K562 (cell line): ENCODE measurements at regions not wholly inside any gene's neighbourhood (a gene's known extent, or its start where the extent isn't known, plus 50 kb on each side); places are given as distances from the start of the nearest gene placed in this dataset.

Experiments used
- ATAC-seq: fragments of 200-7000 bp; cut with Tn5 transposase; 3 replicates; pipeline ENCODE4 v1.9.1; 2020; ENCODE audit warnings: moderate library complexity
- BruUV-seq: library from RNA; stranded (reverse); fragments of 400-500 nt; replicated peaks from 2 replicates; lab custom pipeline; 2021; lab: Mats Ljungman, UMichigan
- CTCF ChIA-PET: fragments of 300-600 bp; formaldehyde crosslinking; extraction: SDS; loops from one replicate; lab custom pipeline; 2021; ENCODE audit warnings: low intra/inter-chr PET ratio; lab: Yijun Ruan, JAX
- POLR2A ChIA-PET: fragments of 300-600, 350-650 bp; sonication (Branson Sonifier 250); formaldehyde crosslinking; extraction: SDS; loops from one replicate; lab custom pipeline; 2021; ENCODE audit warnings: antibody characterized with exemption, inconsistent platforms; lab: Yijun Ruan, JAX
- DNase-seq, 4 experiments: peaks; one replicate each; pipeline versions ENCODE4 v3.0.0 to v3.0.0-alpha.2; 2011 to 2018; ENCODE audit warnings: low spot score in 3 of 4, mixed read lengths in 3 of 4; ENCODE audit errors: extremely low read depth in 1 of 4
- FAIRE-seq: peaks from 2 replicates; lab custom pipeline; 2011; peaks lifted over from hg19 to GRCh38; lab: Jason Lieb, UNC
- H2AFZ ChIP-seq: 2 replicates; pipeline ENCODE4 v1.6.0; 2011; ENCODE audit warnings: low read depth, low read length, control low read depth, inconsistent platforms
- H3K27ac ChIP-seq: fragments of 200-600 bp; 3 replicates; pipeline ENCODE4 v1.8.0; 2011; ENCODE audit warnings: low read depth, mild to moderate bottlenecking, control low read depth, inconsistent platforms, low read length, moderate library complexity, mixed read lengths; ENCODE audit errors: extremely low read depth
- H3K27me3 ChIP-seq, 2 experiments: fragments of 300-600 bp in 1 of 2; 2 replicates in 1 of 2; 3 replicates in 1 of 2; pipeline versions ENCODE4 v1.6.0 to v1.8.0; 2011; ENCODE audit warnings: inconsistent platforms in 2 of 2, low read length in 2 of 2, mild to moderate bottlenecking in 1 of 2, mixed read lengths in 1 of 2, moderate library complexity in 1 of 2; ENCODE audit not compliant: control insufficient read depth in 2 of 2, insufficient read depth in 2 of 2
- H3K36me3 ChIP-seq: fragments of 300-600 bp; 3 replicates; pipeline ENCODE4 v1.8.0; 2011; ENCODE audit warnings: mild to moderate bottlenecking, low read length, inconsistent platforms; ENCODE audit not compliant: control insufficient read depth, insufficient read depth
- H3K4me1 ChIP-seq, 2 experiments: fragments of 200-600 bp in 1 of 2; replicated peaks in 1 of 2; 2 replicates in 1 of 2; 3 replicates in 1 of 2; pipeline versions ENCODE4 v1.5.1 to v1.8.0; 2011; ENCODE audit warnings: inconsistent platforms in 2 of 2, low read length in 2 of 2, mild to moderate bottlenecking in 1 of 2, mixed read lengths in 1 of 2, moderate library complexity in 1 of 2; ENCODE audit not compliant: control insufficient read depth in 2 of 2, insufficient read depth in 2 of 2
- H3K4me2 ChIP-seq: 2 replicates; pipeline ENCODE4 v1.6.1; 2011; ENCODE audit warnings: low read length, control low read depth, inconsistent platforms, mixed read lengths; ENCODE audit not compliant: insufficient read depth
- H3K4me3 ChIP-seq: fragments of 200-600 bp; sonication (generic), shearing (Covaris generic); 2 replicates; pipeline ENCODE4 v1.5.1; 2016; ENCODE audit warnings: control low read depth, inconsistent platforms
- H3K79me2 ChIP-seq: fragments of 200-600 bp; 3 replicates; pipeline ENCODE4 v1.8.0; 2011; ENCODE audit warnings: low read length, inconsistent platforms; ENCODE audit not compliant: control insufficient read depth, insufficient read depth
- H3K9ac ChIP-seq, 2 experiments: 2 replicates each; pipeline versions ENCODE4 v1.6.0 to v1.6.1; 2011; ENCODE audit warnings: low read depth in 2 of 2, low read length in 2 of 2, control low read depth in 1 of 2, inconsistent platforms in 1 of 2, mild to moderate bottlenecking in 1 of 2, mixed read lengths in 1 of 2; ENCODE audit not compliant: insufficient read depth in 1 of 2
- H3K9me1 ChIP-seq: one replicate; pipeline ENCODE4 v1.6.0; 2011; ENCODE audit warnings: inconsistent platforms, mild to moderate bottlenecking, low read length, moderate library complexity; ENCODE audit not compliant: control insufficient read depth, insufficient read depth
- H3K9me3 ChIP-seq: replicated peaks from 2 replicates; pipeline ENCODE4 v1.5.1; 2011; ENCODE audit warnings: low read depth, low read length, inconsistent platforms; ENCODE audit not compliant: control insufficient read depth, insufficient read depth
- H4K20me1 ChIP-seq: replicated peaks from 2 replicates; pipeline ENCODE4 v1.6.1; 2011; ENCODE audit warnings: low read length, inconsistent platforms, mixed read lengths; ENCODE audit not compliant: control insufficient read depth, insufficient read depth
- CBX3 ChIP-seq, 2 experiments: IDR thresholded peaks; 1 replicate in 1 of 2; 2 replicates in 1 of 2; pipeline ENCODE4 v1.6.1; 2012; ENCODE audit warnings: inconsistent platforms in 2 of 2, low read length in 2 of 2, borderline replicate concordance in 1 of 2, control low read depth in 1 of 2
- CTCF ChIP-seq, 3 experiments: IDR thresholded peaks in 2 of 3; conservative IDR thresholded peaks in 1 of 3; 2 replicates each; pipeline ENCODE4 v1.5.1; 2011 to 2012; ENCODE audit warnings: low read length in 3 of 3, mild to moderate bottlenecking in 3 of 3, control low read depth in 2 of 3, improper control_type of control experiment in 1 of 3, inconsistent platforms in 1 of 3, low read depth in 1 of 3, mixed read lengths in 1 of 3, moderate library complexity in 1 of 3; ENCODE audit not compliant: insufficient read depth in 2 of 3
- ELF1 ChIP-seq: fragments of 200-800 bp; sonication (Bioruptor generic); IDR thresholded peaks from 2 replicates; pipeline ENCODE4 v1.6.1; 2016; ENCODE audit warnings: missing genetic modification characterization, missing compliant biosample characterization
- NCOA2 ChIP-seq, 2 experiments: fragments of 450-650 bp; IDR thresholded peaks; 2 replicates each; pipeline ENCODE4 v1.6.1; 2018; ENCODE audit warnings: mild to moderate bottlenecking in 2 of 2, moderate library complexity in 1 of 2; ENCODE audit not compliant: partially characterized antibody in 2 of 2
- NCOR1 ChIP-seq: fragments of 450-650 bp; IDR thresholded peaks from 2 replicates; pipeline ENCODE4 v1.6.1; 2016; ENCODE audit warnings: mild to moderate bottlenecking, moderate library complexity
- PHF20 ChIP-seq: fragments of 450-650 bp; IDR thresholded peaks from 2 replicates; pipeline ENCODE4 v1.6.1; 2018; ENCODE audit not compliant: partially characterized antibody
- RBM25 ChIP-seq: fragments of 200-400 bp; formaldehyde crosslinking; IDR thresholded peaks from 2 replicates; pipeline ENCODE4 v1.6.1; 2018; ENCODE audit warnings: low read length, low read depth, moderate library complexity; ENCODE audit not compliant: severe bottlenecking
- SRSF7 ChIP-seq: fragments of 200-400 bp; formaldehyde crosslinking; optimal IDR thresholded peaks from 2 replicates; pipeline ENCODE3; 2017; ENCODE audit warnings: mild to moderate bottlenecking, low read depth, low read length
- THAP12 ChIP-seq: fragments of 250-450 bp; sonication (Bioruptor Pico); IDR thresholded peaks from 2 replicates; pipeline ENCODE4 v1.9.0; 2021; ENCODE audit warnings: mild to moderate bottlenecking, inconsistent platforms
- ZNF224 ChIP-seq: sonication (generic); formaldehyde crosslinking; IDR thresholded peaks from 2 replicates; pipeline ENCODE4 v1.8.0; 2022; ENCODE audit warnings: mild to moderate bottlenecking, missing genetic modification reagents
- ZNF282 ChIP-seq: sonication (generic); formaldehyde crosslinking; IDR thresholded peaks from 2 replicates; pipeline ENCODE4 v1.8.1; 2023; ENCODE audit warnings: missing genetic modification reagents
- ZNF586 ChIP-seq: fragments of 450-650 bp; formaldehyde crosslinking; conservative IDR thresholded peaks from 2 replicates; pipeline ENCODE4 v1.4.0; 2020; ENCODE audit warnings: mild to moderate bottlenecking, moderate library complexity
- ZNF644 ChIP-seq: fragments of 200-800 bp; sonication (Bioruptor generic); IDR thresholded peaks from 2 replicates; pipeline ENCODE4 v1.6.1; 2016; ENCODE audit warnings: low read depth, missing genetic modification characterization, missing compliant biosample characterization
- WGBS: fragments of 100-300 bp; shearing (Covaris generic); methylation state at CpG from one replicate; pipeline ENCODE4 v1.1.6; 2016; ENCODE audit warnings: low coverage, mixed read lengths; ENCODE audit not compliant: insufficient coverage; ENCODE audit errors: missing lambda C conversion rate; 5-methylcytosine and 5-hydroxymethylcytosine counted together
- in situ Hi-C: fragments of 300-500 bp; cut with MboI; formaldehyde crosslinking; loops from 4 replicates; pipeline ENCODE4 v1.15.0; 2018; ENCODE audit warnings: inconsistent platforms, mixed read lengths
- intact Hi-C: fragments of 100-400 bp; cut with micrococcal nuclease; formaldehyde crosslinking; loops from 2 replicates; pipeline ENCODE4 v1.14.2; 2022
- TF ChIP-seq, protein P1 (sequence below): fragments of 450-650 bp; formaldehyde crosslinking; IDR thresholded peaks from 2 replicates; pipeline ENCODE4 v1.4.0; 2020; ENCODE audit warnings: mild to moderate bottlenecking, moderate library complexity
- TF ChIP-seq, protein P2 (sequence below): fragments of 250-450 bp; sonication (Bioruptor Pico); IDR thresholded peaks from 2 replicates; pipeline ENCODE4 v1.5.0; 2020; ENCODE audit warnings: mild to moderate bottlenecking, borderline replicate concordance

DNA sequence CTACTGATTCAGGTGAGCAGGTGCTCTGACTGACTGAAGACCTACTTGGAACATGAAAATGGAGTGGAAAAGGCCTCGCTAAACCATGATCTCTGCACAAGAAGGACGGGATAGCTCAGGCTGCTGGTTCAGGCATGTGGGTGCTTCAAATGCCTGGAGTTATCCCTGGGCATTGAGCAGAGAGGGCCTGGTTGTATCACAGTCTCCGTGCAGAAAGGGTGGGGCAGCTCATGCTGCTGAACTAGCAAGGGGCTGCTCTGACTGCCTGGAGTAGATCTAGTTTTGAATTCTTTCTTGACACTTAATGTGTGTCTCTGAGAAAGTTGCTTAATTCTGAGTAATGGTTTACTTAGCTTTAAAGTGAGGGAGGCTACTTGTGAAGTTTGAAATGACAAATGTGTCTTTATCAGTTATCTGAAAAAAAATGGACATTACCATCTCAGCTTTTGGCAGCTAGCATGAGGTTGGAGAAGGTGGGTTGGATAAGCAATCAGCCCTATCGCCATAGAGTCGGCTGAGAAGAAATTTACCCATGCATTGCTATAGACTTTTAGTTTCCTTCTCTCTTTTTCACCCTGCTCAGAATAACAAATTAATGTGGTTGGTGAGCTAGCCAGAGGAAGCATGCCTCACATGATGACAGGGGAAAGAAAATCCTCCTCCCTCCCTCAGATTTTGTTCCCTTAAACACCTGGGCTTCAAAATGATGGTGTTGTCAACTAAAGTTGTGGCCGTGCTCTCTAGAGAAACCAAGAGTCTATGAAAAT, 832.4 kb downstream of the STIM2 start:
- Histone ChIP-seq H3K36me3 (no peaks in the 10 kb centered on the region), H3K27me3 (no peaks in the 10 kb centered on the region), H3K9me3 (no peaks in the 10 kb centered on the region), H3K4me1 (no peaks in the 10 kb centered on the region), H3K79me2 (no peaks in the 10 kb centered on the region), H3K4me3 (no peak overlapping the region), H4K20me1 (no peaks in the 10 kb centered on the region), H2AFZ (no peak overlapping the region), H3K4me2 (no peak overlapping the region), H3K27ac (no peak overlapping the region), H3K9me1 (no peaks in the 10 kb centered on the region), H3K9ac (no peak overlapping the region)
- CTCF ChIA-PET, result no interaction called here
- in situ Hi-C loops, result no loop called here
- ATAC-seq (no peak), DNase-seq (no peak), FAIRE-seq (no peak)
- intact Hi-C loops, result no loop called here
- 1% methylated on average over 5 of the region's 6 CpGs for WGBS
- BruUV-seq, result no TSS peak
- POLR2A ChIA-PET, result no interaction called here
- TF ChIP-seq ZNF586 (CRISPR knock-in tag), result no peak
- TF ChIP-seq, protein P1, sequence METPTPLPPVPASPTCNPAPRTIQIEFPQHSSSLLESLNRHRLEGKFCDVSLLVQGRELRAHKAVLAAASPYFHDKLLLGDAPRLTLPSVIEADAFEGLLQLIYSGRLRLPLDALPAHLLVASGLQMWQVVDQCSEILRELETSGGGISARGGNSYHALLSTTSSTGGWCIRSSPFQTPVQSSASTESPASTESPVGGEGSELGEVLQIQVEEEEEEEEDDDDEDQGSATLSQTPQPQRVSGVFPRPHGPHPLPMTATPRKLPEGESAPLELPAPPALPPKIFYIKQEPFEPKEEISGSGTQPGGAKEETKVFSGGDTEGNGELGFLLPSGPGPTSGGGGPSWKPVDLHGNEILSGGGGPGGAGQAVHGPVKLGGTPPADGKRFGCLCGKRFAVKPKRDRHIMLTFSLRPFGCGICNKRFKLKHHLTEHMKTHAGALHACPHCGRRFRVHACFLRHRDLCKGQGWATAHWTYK (CRISPR knock-in tag), result no peak
- no peak for TF ChIP-seq SRSF7
- no peak for TF ChIP-seq RBM25
- no peak for TF ChIP-seq THAP12 (CRISPR knock-in tag)
- TF ChIP-seq CBX3 (IDR thresholded peaks at IDR 0.05; ENCODE audit: borderline replicate concordance in 1 of 2, low read length in 2 of 2), result no peak
- no peak for TF ChIP-seq ZNF224 (CRISPR knock-in tag)
- TF ChIP-seq NCOA2 (IDR thresholded peaks at IDR 0.05; ENCODE audit: partially characterized antibody in 2 of 2), result no peak
- TF ChIP-seq NCOR1, result no peak
- TF ChIP-seq ZNF644 (tag), result no peak
- TF ChIP-seq CTCF (IDR thresholded peaks at IDR 0.05 in 2 of 3, conservative IDR thresholded peaks at IDR 0.05 in 1 of 3; ENCODE audit: insufficient read depth in 2 of 3, low read depth in 1 of 3, low read length in 3 of 3), result no peak
- no peak for TF ChIP-seq PHF20
- TF ChIP-seq, protein P2, sequence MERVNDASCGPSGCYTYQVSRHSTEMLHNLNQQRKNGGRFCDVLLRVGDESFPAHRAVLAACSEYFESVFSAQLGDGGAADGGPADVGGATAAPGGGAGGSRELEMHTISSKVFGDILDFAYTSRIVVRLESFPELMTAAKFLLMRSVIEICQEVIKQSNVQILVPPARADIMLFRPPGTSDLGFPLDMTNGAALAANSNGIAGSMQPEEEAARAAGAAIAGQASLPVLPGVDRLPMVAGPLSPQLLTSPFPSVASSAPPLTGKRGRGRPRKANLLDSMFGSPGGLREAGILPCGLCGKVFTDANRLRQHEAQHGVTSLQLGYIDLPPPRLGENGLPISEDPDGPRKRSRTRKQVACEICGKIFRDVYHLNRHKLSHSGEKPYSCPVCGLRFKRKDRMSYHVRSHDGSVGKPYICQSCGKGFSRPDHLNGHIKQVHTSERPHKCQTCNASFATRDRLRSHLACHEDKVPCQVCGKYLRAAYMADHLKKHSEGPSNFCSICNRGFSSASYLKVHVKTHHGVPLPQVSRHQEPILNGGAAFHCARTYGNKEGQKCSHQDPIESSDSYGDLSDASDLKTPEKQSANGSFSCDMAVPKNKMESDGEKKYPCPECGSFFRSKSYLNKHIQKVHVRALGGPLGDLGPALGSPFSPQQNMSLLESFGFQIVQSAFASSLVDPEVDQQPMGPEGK (CRISPR knock-in tag), result no peak
- no peak for TF ChIP-seq ZNF282 (CRISPR knock-in tag)
- TF ChIP-seq ELF1 (tag), result no peak
